DMS153 treated with DMSO at 0.1 percent for 48 hours (cell line): ENCODE measurements at regions not wholly inside any gene's neighbourhood (a gene's known extent, or its start where the extent isn't known, plus 50 kb on each side); places are given as distances from the start of the nearest gene placed in this dataset.

ENCODE experiments used
- DNase-seq: peaks from one replicate; lab custom pipeline; 2025; ENCODE audit not compliant: unreplicated experiment; lab: John Stamatoyannopoulos, UW

- DNase-seq = no peak
These were observed 130.6 kb downstream of the SMAD6 start for GRCh38 chr15:66832664-66833063.

GRCh38 chr15:66833371-66833770 lies 131.3 kb downstream of the SMAD6 start:
- no peak for DNase-seq

DNA sequence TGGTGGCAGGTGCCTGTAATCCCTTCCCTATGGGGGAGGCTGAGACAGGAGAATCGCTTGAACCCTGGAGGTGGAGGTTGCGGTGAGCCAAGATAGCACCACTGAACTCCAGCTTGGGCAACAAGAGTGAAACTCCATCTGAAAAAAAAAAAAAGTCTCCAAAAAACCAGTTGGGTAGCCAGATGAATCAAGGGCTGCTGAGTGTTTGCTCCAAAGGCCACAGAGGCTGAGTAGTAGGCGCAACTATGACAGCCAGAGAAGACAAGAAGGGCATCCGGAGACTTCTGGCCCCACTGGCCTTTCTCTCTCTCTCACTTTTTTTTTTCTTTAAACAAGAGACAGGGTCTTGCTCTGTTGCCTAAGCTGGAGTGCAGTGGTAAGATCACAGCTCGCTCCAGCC lies 131.8 kb downstream of the SMAD6 start:
- DNase-seq = no peak

- no peak for DNase-seq
These were observed 133.1 kb downstream of the SMAD6 start for GRCh38 chr15:66834881-66835878.

GRCh38 chr15:66836231-66837030 lies 134.4 kb downstream of the SMAD6 start:
- no peak for DNase-seq

DNA sequence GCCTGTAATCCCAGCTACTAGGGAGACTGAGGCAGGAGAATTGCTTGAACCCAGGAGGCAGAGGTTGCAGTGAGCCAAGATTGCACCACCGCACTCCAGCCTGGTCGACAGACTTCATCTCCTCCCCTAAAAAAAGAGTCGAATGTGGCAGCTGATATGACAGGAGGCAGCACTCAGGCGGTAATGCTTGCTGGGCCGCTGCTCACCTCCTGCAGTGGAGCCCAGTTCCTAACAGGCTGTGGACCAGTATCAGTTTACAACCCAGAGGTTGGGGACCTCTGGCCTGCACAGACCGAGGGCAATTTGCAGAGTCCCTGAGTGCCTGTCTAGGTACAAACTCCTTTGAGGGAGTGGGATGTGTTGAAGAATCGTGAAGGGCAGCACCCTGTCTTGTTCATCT lies 136.2 kb downstream of the SMAD6 start:
- DNase-seq = no peak

- no peak for DNase-seq
These were observed 136.7 kb downstream of the SMAD6 start for GRCh38 chr15:66838671-66839239.

GRCh38 chr15:66839506-66840112 lies 137.6 kb downstream of the SMAD6 start:
- DNase-seq = no peak

DNA sequence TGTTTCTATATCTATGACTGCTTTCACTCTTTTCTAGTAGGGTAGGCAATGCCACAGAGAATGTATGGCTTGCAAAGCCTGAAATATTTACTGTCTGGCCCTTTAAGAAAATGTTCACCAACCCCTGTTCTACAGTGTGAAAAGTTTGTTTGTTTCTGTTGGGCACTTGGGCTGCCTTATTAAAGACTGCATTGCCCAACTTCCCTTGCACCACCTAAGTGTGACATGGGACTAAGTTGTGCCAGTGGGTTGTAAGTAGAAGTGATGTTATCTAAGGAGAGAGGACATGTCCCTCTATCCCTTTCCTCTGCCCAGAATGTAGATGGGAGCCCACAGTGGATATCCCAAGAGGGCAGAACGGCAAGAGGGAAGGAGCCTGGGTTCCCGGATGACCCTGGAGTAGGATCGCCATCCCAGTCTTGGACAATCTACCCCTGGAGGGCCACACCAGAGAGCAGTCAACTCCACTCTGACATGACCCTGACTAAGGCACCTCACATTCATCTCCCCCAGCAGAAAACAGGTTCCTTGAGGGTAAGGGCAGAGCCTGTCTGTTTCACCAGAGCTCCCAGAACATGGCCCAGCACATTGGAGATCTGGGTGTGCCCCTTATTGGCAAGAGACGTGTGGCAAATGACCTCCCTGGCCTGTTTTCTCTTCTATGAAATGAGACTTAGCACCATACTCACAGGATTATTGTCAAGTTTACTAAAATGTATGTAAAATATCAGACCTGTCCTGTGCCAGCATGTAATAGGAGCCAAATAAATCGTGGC lies 138.8 kb downstream of the SMAD6 start:
- no peak for DNase-seq

DNA sequence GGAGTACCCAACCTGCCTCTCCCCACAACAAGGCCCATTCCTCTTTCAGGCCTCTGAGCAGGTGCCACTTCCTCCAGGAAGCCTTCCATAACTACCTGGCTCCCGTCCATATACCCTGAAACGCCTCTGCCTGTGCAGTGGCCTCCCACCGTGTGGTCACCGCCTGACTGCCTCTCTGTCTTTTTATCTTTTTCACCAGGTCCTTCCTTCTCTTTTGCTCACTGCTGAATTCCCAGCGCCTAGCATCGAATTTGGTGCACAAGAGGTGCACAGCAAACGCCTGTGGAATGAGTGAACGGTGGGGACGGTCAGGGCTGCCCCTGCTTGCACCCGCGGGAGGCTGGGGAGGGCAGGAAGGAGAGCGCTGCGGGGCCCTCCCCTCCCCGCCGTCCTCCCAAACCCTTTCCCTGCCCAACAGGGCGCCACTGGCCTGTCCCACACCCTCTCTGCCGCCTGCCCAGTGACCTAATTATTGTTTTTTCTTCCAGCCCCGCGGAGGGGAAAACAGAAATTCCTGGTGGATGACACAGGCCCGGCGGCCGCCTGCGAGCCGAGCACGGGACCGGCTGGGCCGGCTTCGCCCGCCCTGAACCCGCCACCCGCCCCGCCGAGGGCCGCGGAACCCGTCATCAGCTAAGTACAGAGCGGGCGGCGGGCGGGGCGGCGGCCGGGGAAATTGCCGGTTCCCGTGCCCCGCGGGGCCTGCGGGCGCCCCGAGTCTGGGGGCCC lies 140.1 kb downstream of the SMAD6 start:
- DNase-seq = no peak

DNA sequence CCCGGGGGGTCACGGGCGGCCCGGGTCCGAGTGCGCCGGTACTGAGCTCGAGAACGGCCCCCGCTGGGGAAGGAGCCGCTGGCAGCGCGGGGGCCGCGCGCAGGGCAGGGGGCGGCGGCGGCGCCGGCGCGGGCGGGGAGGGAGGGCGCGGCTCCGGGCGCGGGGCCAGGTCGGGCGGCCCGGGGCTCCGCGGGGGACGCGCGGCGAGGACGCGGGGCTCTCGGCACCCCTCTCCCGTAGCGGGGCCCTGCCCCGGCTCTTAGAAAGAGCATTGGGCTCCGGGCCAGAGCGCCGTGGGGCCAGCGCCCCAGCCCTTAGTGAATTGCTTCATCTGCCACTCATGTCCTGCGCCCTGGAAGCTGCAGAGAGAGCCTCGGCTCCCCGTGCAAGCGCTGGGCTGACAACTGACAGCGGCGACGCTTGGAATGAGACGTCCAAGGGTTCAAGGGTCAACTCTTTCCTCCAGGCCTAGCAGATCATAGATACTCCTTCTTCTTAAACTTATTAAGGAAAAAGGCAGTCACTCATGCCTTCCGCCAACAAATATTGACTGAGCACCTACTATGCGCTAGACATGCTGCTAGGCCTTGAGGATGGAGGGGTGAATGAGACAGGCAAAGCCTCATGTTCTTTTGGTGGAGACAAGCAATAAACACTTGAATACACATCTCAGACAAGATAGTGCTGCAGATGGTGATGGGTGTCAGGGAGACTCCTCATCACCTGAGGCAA lies 140.8 kb downstream of the SMAD6 start:
- DNase-seq = no peak

- no peak for DNase-seq
These were observed 141.5 kb downstream of the SMAD6 start for GRCh38 chr15:66843581-66843980.

GRCh38 chr15:66844041-66844746 lies 142.2 kb downstream of the SMAD6 start:
- no peak for DNase-seq

GRCh38 chr15:66844747-66845145 lies 142.7 kb downstream of the SMAD6 start:
- DNase-seq = no peak

- DNase-seq = no peak
These were observed 143.3 kb downstream of the SMAD6 start for GRCh38 chr15:66845266-66845785.

DNA sequence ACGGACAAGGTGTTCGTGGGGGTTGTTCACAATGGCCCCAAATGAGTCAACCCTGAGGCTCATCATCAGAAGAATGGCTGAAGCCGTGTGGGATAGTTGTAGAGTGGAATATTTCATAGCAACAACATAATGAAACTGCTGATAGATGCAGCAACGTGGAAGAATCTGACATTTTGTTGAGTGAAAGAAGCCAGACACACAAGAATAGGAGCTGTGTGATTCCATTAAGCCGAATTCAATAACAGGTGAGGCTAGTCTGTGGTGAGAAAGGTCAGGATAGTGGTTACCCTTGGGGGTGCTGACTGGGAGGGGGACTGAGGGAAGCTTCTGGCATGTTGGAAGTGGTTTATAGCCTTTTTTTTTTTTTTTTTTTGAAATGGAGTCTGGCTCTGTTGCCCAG lies 144.0 kb downstream of the SMAD6 start:
- DNase-seq = no peak

DNA sequence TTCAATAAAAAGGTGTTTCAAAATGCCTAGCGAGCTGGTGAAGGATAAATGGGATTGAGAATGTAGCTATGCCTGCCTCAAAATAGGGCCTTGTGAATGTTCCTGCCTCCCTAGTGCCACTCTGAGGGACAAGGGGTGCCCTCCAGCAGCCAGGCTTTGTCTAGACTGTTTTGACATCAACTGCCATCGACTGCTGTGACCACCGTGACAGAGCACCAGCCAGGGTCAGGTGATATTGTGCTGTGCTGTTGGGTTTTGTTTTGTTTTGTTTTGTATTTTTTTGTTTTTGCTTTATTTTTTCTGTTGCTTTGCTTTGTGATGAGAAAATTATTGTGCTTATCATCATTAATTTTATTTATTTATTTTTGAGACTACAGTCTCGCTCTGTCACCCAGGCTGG lies 144.8 kb downstream of the SMAD6 start:
- DNase-seq = no peak

GRCh38 chr15:66847565-66847991 lies 145.5 kb downstream of the SMAD6 start:
- no peak for DNase-seq
